Activated T-cell treated with anti-CD3 and anti-CD28 coated beads, Interleukin-2, amount 50 U/mL, for 72 hours (primary cell): ENCODE measurements at regions not wholly inside any gene's neighbourhood (a gene's known extent, or its start where the extent isn't known, plus 50 kb on each side); places are given as distances from the start of the nearest gene placed in this dataset.

Experiments
- ATAC-seq, 2 donors: fragments of 150-1000 bp; cut with Tn5 transposase; replicated peaks in 1 of 2; 2 replicates each; pipeline ENCODE4 v1.10.0; 2021; ENCODE audit warnings: moderate library complexity in 2 of 2, mild to moderate bottlenecking in 1 of 2
- DNase-seq, 2 donors: peaks; one replicate each; pipeline ENCODE4 v3.0.0; 2021 to 2022; ENCODE audit warnings: mixed read lengths in 1 of 2
- H3K27ac Mint-ChIP-seq: one replicate; pipeline ENCODE4 v1.8.0; 2022; ENCODE audit warnings: mild to moderate bottlenecking, moderate library complexity, mixed read lengths
- H3K27me3 Mint-ChIP-seq: one replicate; pipeline ENCODE4 v1.8.0; 2022; ENCODE audit warnings: low read depth, mixed read lengths
- H3K36me3 Mint-ChIP-seq, 2 donors: one replicate each; pipeline ENCODE4 v1.8.0; 2022; ENCODE audit warnings: mixed read lengths in 2 of 2, mild to moderate bottlenecking in 1 of 2; ENCODE audit not compliant: insufficient read depth in 2 of 2
- H3K4me1 Mint-ChIP-seq: one replicate; pipeline ENCODE4 v1.8.0; 2022; ENCODE audit warnings: low read depth, mixed read lengths
- H3K4me3 Mint-ChIP-seq, 2 donors: one replicate each; pipeline ENCODE4 v1.8.0; 2022; ENCODE audit warnings: mild to moderate bottlenecking in 2 of 2, mixed read lengths in 2 of 2, moderate library complexity in 2 of 2
- H3K9me3 Mint-ChIP-seq, 2 donors: one replicate each; pipeline ENCODE4 v1.8.0; 2022; ENCODE audit warnings: mixed read lengths in 2 of 2

GRCh38 chr18:25590456-25590855 is 238.5 kb upstream of the ZNF521 start:
- H3K36me3 Mint-ChIP-seq: peaks cover 0 to 6% of the 10 kb centered on the region in 2 donors
- no peak overlapping the region for H3K4me3 Mint-ChIP-seq
- H3K27me3 Mint-ChIP-seq: no peaks in the 10 kb centered on the region
- no peak for DNase-seq
- H3K4me1 Mint-ChIP-seq: no peaks in the 10 kb centered on the region
- H3K27ac Mint-ChIP-seq: no peak overlapping the region
- no peak for ATAC-seq
- no peaks in the 10 kb centered on the region for H3K9me3 Mint-ChIP-seq

GRCh38 chr18:25587545-25587944 is 235.6 kb upstream of the ZNF521 start:
- ATAC-seq (no peak), DNase-seq (no peak)
- Mint-ChIP-seq H3K36me3 (peaks cover 0 to 6% of the 10 kb centered on the region in 2 donors), H3K27me3 (no peaks in the 10 kb centered on the region), H3K4me3 (no peak overlapping the region), H3K27ac (no peak overlapping the region), H3K4me1 (no peaks in the 10 kb centered on the region), H3K9me3 (no peaks in the 10 kb centered on the region)

GRCh38 chr18:25568986-25569385 is 217.0 kb upstream of the ZNF521 start:
- Mint-ChIP-seq H3K27ac (no peak overlapping the region), H3K27me3 (no peaks in the 10 kb centered on the region), H3K4me3 (no peak overlapping the region), H3K9me3 (peaks cover 0 to 1% of the 10 kb centered on the region in 2 donors), H3K36me3 (no peaks in the 10 kb centered on the region), H3K4me1 (no peaks in the 10 kb centered on the region)
- DNase-seq: no peak
- no peak for ATAC-seq

- Mint-ChIP-seq H3K36me3 (no peaks in the 10 kb centered on the region), H3K9me3 (no peaks in the 10 kb centered on the region), H3K27ac (no peak overlapping the region), H3K4me3 (no peak overlapping the region), H3K27me3 (no peaks in the 10 kb centered on the region), H3K4me1 (no peaks in the 10 kb centered on the region)
- DNase-seq (no peak), ATAC-seq (no peak)
Measured at GRCh38 chr18:25563816-25564683, 212.1 kb upstream of the ZNF521 start.

- no peaks in the 10 kb centered on the region for H3K27me3 Mint-ChIP-seq
- no peak overlapping the region for H3K27ac Mint-ChIP-seq
- H3K9me3 Mint-ChIP-seq: no peaks in the 10 kb centered on the region
- ATAC-seq: no peak
- DNase-seq: no peak
- H3K4me1 Mint-ChIP-seq: no peaks in the 10 kb centered on the region
- H3K4me3 Mint-ChIP-seq: no peak overlapping the region
- no peaks in the 10 kb centered on the region for H3K36me3 Mint-ChIP-seq
Measured at GRCh38 chr18:25563346-25563745, 211.4 kb upstream of the ZNF521 start.

- Mint-ChIP-seq H3K4me3 (no peak overlapping the region), H3K4me1 (no peaks in the 10 kb centered on the region), H3K9me3 (no peaks in the 10 kb centered on the region), H3K27ac (no peak overlapping the region), H3K27me3 (no peaks in the 10 kb centered on the region), H3K36me3 (no peaks in the 10 kb centered on the region)
- ATAC-seq (no peak), DNase-seq (peak in 1 of 2 donors; percentile 4)
Measured at GRCh38 chr18:25561918-25562317, 210.0 kb upstream of the ZNF521 start.

- Mint-ChIP-seq H3K36me3 (no peaks in the 10 kb centered on the region), H3K9me3 (no peaks in the 10 kb centered on the region), H3K4me3 (no peak overlapping the region), H3K27me3 (no peaks in the 10 kb centered on the region), H3K4me1 (no peaks in the 10 kb centered on the region), H3K27ac (no peak overlapping the region)
- no peak for ATAC-seq
- no peak for DNase-seq
Measured at GRCh38 chr18:25560369-25560768, 208.4 kb upstream of the ZNF521 start.

GRCh38 chr18:25557011-25557410 is 205.0 kb upstream of the ZNF521 start:
- Mint-ChIP-seq H3K4me1 (no peaks in the 10 kb centered on the region), H3K9me3 (peaks cover 0 to 2% of the 10 kb centered on the region in 2 donors), H3K4me3 (no peak overlapping the region), H3K27ac (no peak overlapping the region), H3K27me3 (no peaks in the 10 kb centered on the region), H3K36me3 (no peaks in the 10 kb centered on the region)
- ATAC-seq (no peak), DNase-seq (no peak)

GRCh38 chr18:25553631-25554263 is 201.8 kb upstream of the ZNF521 start:
- H3K27me3 Mint-ChIP-seq: no peaks in the 10 kb centered on the region
- H3K4me1 Mint-ChIP-seq: no peaks in the 10 kb centered on the region
- no peak overlapping the region for H3K4me3 Mint-ChIP-seq
- peaks cover 0 to 2% of the 10 kb centered on the region in 2 donors for H3K9me3 Mint-ChIP-seq
- DNase-seq (no peak), ATAC-seq (no peak)
- no peaks in the 10 kb centered on the region for H3K36me3 Mint-ChIP-seq
- H3K27ac Mint-ChIP-seq: no peak overlapping the region

- no peak overlapping the region for H3K4me3 Mint-ChIP-seq
- no peaks in the 10 kb centered on the region for H3K27me3 Mint-ChIP-seq
- DNase-seq (no peak), ATAC-seq (no peak)
- no peak overlapping the region for H3K27ac Mint-ChIP-seq
- H3K9me3 Mint-ChIP-seq: peaks cover 4 to 6% of the 10 kb centered on the region in 2 donors
- H3K4me1 Mint-ChIP-seq: no peaks in the 10 kb centered on the region
- peaks cover 0 to 1% of the 10 kb centered on the region in 2 donors for H3K36me3 Mint-ChIP-seq
Measured at GRCh38 chr18:25544546-25545287, 192.8 kb upstream of the ZNF521 start.

GRCh38 chr18:25538175-25538922 is 186.4 kb upstream of the ZNF521 start:
- ATAC-seq (no peak), DNase-seq (no peak)
- no peaks in the 10 kb centered on the region for H3K36me3 Mint-ChIP-seq
- no peaks in the 10 kb centered on the region for H3K4me1 Mint-ChIP-seq
- H3K27ac Mint-ChIP-seq: no peak overlapping the region
- no peak overlapping the region for H3K4me3 Mint-ChIP-seq
- H3K9me3 Mint-ChIP-seq: peaks cover 0 to 2% of the 10 kb centered on the region in 2 donors
- H3K27me3 Mint-ChIP-seq: no peaks in the 10 kb centered on the region

GRCh38 chr18:25535495-25535894 is 183.5 kb upstream of the ZNF521 start:
- H3K27ac Mint-ChIP-seq: no peak overlapping the region
- no peak overlapping the region for H3K4me3 Mint-ChIP-seq

More at GRCh38 chr18:25535495-25535894, 183.5 kb upstream of the ZNF521 start:
- Mint-ChIP-seq H3K4me1 (no peaks in the 10 kb centered on the region), H3K36me3 (no peaks in the 10 kb centered on the region), H3K9me3 (peaks cover 0 to 2% of the 10 kb centered on the region in 2 donors), H3K27me3 (no peaks in the 10 kb centered on the region)
- DNase-seq: no peak
- ATAC-seq: no peak
